ENCODE measurements at regions not wholly inside any gene's neighbourhood (a gene's known extent, or its start where the extent isn't known, plus 50 kb on each side); places are given as distances from the start of the nearest gene placed in this dataset.
"Not testable (repeated sequence)": the region's sequence is repeated elsewhere in the genome, so short reads cannot be mapped to it uniquely, and the experiment has no call there.

DNA sequence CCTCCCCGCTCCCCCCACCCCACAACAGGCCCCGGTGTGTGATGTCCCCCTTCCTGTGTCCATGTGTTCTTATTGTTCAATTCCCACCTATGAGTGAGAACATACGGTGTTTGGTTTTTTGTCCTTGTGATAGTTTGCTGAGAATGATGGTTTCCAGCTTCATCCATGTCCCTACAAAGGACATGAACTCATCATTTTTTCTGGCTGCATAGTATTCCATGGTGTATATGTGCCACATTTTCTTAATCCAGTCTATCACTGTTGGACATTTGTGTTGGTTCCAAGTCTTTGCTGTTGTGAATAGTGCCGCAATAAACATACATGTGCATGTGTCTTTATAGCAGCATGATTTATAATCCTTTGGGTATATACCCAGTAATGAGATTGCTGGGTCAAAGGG, 104.3 kb downstream of the MTPN start:
- DNase-seq (ENCODE audit: low read depth, low spot score); H3K4me3 ChIP-seq (ENCODE audit: low read depth in 2 of 2, low read length in 2 of 2); POLR2A ChIA-PET; BruUV-seq (replicated peaks); ATAC-seq; CTCF ChIA-PET; in situ Hi-C loops (cut with HindIII; ENCODE audit: low pct_unique_long_range_greater_than_20kb, low sequenced_read_pairs); H3K4me1 ChIP-seq (ENCODE audit: control insufficient read depth, insufficient read depth, low read length); H3K27me3 ChIP-seq (ENCODE audit: control insufficient read depth, insufficient read depth, low read length); H3K9me3 ChIP-seq (ENCODE audit: control insufficient read depth, insufficient read depth, low read depth, low read length); H3K27ac ChIP-seq (ENCODE audit: low read length); intact Hi-C loops (cut with micrococcal nuclease; ENCODE audit: unreplicated experiment); H3K36me3 ChIP-seq (ENCODE audit: control insufficient read depth, insufficient read depth, low read length): not testable (repeated sequence)

DNA sequence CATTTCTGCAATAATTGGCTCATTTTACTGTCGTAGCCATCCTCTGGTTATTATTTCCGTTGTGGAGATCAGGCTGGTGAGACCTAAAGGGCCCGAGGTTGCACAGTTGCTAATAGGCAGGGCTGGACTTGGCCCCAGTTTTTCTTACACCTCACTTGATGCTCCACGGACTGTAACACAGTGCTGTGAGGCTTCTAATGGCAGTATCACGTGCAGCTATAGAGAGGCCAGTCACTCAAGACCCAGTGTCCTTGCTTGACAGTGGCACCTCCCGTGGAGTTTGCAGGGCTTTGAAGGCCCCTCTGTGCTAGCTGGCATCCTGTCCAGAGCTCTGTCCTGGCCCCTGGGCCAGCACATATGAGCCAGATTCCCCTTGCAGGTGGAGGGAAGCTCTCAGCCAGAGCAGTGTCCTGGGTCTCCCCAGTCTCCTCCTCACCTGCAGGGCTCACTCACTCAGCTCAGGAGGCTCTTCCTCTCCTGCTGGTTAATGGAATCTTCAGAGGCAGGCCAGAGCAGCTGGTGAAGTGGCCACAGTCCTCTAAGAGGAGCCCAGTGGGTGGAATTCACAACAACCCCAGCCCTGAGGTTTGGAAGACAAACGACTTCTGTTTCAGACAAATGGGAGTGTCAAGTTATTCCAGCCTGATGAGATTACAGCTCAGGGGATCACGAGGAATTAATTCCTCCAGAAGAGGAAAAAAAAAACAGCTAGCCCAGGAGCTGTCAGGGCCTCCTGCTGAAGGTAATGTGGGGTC, 114.2 kb upstream of the FAM180A start:
- ChIA-PET CTCF (no interaction called here), POLR2A (no interaction called here)
- Histone ChIP-seq H3K27ac (ENCODE audit: low read length) (no peak overlapping the region), H3K36me3 (ENCODE audit: control insufficient read depth, insufficient read depth, low read length) (no peaks in the 10 kb centered on the region), H3K4me1 (ENCODE audit: control insufficient read depth, insufficient read depth, low read length) (no peaks in the 10 kb centered on the region), H3K4me3 (ENCODE audit: low read depth in 2 of 2, low read length in 2 of 2) (no peak overlapping the region), H3K27me3 (ENCODE audit: control insufficient read depth, insufficient read depth, low read length) (no peaks in the 10 kb centered on the region), H3K9me3 (ENCODE audit: control insufficient read depth, insufficient read depth, low read depth, low read length) (0 out of 2 replicates have a peak, but pooled peaks cover 2% of the 10 kb centered on the region)
- intact Hi-C loops (cut with micrococcal nuclease; ENCODE audit: unreplicated experiment) (no loop called here), in situ Hi-C loops (cut with HindIII; ENCODE audit: low pct_unique_long_range_greater_than_20kb, low sequenced_read_pairs) (no loop called here)
- DNase-seq (ENCODE audit: low read depth, low spot score) (no peak), ATAC-seq (no peak)
- no peak for TF ChIP-seq SIN3A (IDR thresholded peaks at IDR 0.05; ENCODE audit: borderline replicate concordance, insufficient read depth, low read depth, low read length)
- no peak for TF ChIP-seq POLR2AphosphoS5 (IDR thresholded peaks at IDR 0.05; ENCODE audit: low read depth, low read length)
- TF ChIP-seq, protein P1, sequence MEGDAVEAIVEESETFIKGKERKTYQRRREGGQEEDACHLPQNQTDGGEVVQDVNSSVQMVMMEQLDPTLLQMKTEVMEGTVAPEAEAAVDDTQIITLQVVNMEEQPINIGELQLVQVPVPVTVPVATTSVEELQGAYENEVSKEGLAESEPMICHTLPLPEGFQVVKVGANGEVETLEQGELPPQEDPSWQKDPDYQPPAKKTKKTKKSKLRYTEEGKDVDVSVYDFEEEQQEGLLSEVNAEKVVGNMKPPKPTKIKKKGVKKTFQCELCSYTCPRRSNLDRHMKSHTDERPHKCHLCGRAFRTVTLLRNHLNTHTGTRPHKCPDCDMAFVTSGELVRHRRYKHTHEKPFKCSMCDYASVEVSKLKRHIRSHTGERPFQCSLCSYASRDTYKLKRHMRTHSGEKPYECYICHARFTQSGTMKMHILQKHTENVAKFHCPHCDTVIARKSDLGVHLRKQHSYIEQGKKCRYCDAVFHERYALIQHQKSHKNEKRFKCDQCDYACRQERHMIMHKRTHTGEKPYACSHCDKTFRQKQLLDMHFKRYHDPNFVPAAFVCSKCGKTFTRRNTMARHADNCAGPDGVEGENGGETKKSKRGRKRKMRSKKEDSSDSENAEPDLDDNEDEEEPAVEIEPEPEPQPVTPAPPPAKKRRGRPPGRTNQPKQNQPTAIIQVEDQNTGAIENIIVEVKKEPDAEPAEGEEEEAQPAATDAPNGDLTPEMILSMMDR (IDR thresholded peaks at IDR 0.05): no peak
- TF ChIP-seq, protein P2, sequence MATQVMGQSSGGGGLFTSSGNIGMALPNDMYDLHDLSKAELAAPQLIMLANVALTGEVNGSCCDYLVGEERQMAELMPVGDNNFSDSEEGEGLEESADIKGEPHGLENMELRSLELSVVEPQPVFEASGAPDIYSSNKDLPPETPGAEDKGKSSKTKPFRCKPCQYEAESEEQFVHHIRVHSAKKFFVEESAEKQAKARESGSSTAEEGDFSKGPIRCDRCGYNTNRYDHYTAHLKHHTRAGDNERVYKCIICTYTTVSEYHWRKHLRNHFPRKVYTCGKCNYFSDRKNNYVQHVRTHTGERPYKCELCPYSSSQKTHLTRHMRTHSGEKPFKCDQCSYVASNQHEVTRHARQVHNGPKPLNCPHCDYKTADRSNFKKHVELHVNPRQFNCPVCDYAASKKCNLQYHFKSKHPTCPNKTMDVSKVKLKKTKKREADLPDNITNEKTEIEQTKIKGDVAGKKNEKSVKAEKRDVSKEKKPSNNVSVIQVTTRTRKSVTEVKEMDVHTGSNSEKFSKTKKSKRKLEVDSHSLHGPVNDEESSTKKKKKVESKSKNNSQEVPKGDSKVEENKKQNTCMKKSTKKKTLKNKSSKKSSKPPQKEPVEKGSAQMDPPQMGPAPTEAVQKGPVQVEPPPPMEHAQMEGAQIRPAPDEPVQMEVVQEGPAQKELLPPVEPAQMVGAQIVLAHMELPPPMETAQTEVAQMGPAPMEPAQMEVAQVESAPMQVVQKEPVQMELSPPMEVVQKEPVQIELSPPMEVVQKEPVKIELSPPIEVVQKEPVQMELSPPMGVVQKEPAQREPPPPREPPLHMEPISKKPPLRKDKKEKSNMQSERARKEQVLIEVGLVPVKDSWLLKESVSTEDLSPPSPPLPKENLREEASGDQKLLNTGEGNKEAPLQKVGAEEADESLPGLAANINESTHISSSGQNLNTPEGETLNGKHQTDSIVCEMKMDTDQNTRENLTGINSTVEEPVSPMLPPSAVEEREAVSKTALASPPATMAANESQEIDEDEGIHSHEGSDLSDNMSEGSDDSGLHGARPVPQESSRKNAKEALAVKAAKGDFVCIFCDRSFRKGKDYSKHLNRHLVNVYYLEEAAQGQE (IDR thresholded peaks at IDR 0.05; ENCODE audit: insufficient read depth in 1 of 2, low read depth in 2 of 2, low read length in 1 of 2): no peak
- no peak for TF ChIP-seq TCF7L2 (IDR thresholded peaks at IDR 0.05; ENCODE audit: low read depth, low read length)
- BruUV-seq (replicated peaks): no TSS peak

DNA sequence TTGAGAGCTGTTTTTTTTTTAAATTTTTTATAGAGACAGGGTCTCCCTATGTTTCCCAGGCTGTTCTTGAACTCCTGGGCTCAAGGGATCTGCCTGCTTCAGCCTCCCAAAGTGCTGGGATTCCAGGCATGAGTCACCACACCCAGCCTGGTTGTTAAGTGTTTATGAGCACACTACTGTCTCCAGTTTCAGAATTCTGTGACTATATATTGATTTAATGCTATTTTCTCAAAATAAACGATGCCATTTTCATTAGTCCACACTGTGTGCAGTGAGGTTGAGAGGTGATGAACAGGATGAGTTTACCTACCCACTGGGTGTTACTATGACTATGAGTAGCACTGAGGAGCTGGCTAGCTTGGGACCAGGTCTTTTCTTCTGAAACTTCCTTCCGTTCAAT, 110.9 kb upstream of the FAM180A start:
- H3K9me3 ChIP-seq (ENCODE audit: control insufficient read depth, insufficient read depth, low read depth, low read length): 0 out of 2 replicates have a peak, but pooled peaks cover 2% of the 10 kb centered on the region
- TF ChIP-seq, protein P1 (IDR thresholded peaks at IDR 0.05): no peak
- no peak for TF ChIP-seq POLR2AphosphoS5 (IDR thresholded peaks at IDR 0.05; ENCODE audit: low read depth, low read length)
- TF ChIP-seq, protein P2 (IDR thresholded peaks at IDR 0.05; ENCODE audit: insufficient read depth in 1 of 2, low read depth in 2 of 2, low read length in 1 of 2): no peak
- TF ChIP-seq SIN3A (IDR thresholded peaks at IDR 0.05; ENCODE audit: borderline replicate concordance, insufficient read depth, low read depth, low read length): no peak
- TF ChIP-seq TCF7L2 (IDR thresholded peaks at IDR 0.05; ENCODE audit: low read depth, low read length): no peak
- ChIA-PET POLR2A (no interaction called here), CTCF (interaction anchor here (0.8 kb wide), 1 partner anchor 201 kb away, joined by 7 read pairs; no protein-coding TSS in a partner anchor)
- no peaks in the 10 kb centered on the region for H3K27me3 ChIP-seq (ENCODE audit: control insufficient read depth, insufficient read depth, low read length)
- H3K4me3 ChIP-seq (ENCODE audit: low read depth in 2 of 2, low read length in 2 of 2): no peak overlapping the region
- intact Hi-C loops (cut with micrococcal nuclease; ENCODE audit: unreplicated experiment) (no loop called here), in situ Hi-C loops (cut with HindIII; ENCODE audit: low pct_unique_long_range_greater_than_20kb, low sequenced_read_pairs) (no loop called here)
- H3K4me1 ChIP-seq (ENCODE audit: control insufficient read depth, insufficient read depth, low read length): no peaks in the 10 kb centered on the region
- no peaks in the 10 kb centered on the region for H3K36me3 ChIP-seq (ENCODE audit: control insufficient read depth, insufficient read depth, low read length)
- ATAC-seq (no peak), DNase-seq (ENCODE audit: low read depth, low spot score) (no peak)
- BruUV-seq (replicated peaks): no TSS peak
- H3K27ac ChIP-seq (ENCODE audit: low read length): no peak overlapping the region

Data from Panc1 (cell line).